HFFc6 (cell line): ENCODE measurements at regions not wholly inside any gene's neighbourhood (a gene's known extent, or its start where the extent isn't known, plus 50 kb on each side); places are given as distances from the start of the nearest gene placed in this dataset.

Source experiments
- DNase-seq: peaks from one replicate; pipeline ENCODE4 v3.0.0-alpha.2; 2018
- H3K27ac Mint-ChIP-seq: 2 replicates; pipeline ENCODE4 v1.8.0; 2020; ENCODE audit warnings: mild to moderate bottlenecking, mixed read lengths
- H3K27me3 Mint-ChIP-seq: 2 replicates; pipeline ENCODE4 v1.8.0; 2021; ENCODE audit warnings: mild to moderate bottlenecking, moderate library complexity, mixed read lengths; ENCODE audit not compliant: insufficient read depth
- H3K36me3 Mint-ChIP-seq: 2 replicates; pipeline ENCODE4 v1.8.0; 2021; ENCODE audit warnings: low read depth, mixed read lengths
- H3K4me1 Mint-ChIP-seq: 2 replicates; pipeline ENCODE4 v1.8.0; 2020; ENCODE audit warnings: low read depth, mixed read lengths
- H3K4me3 Mint-ChIP-seq: 2 replicates; pipeline ENCODE4 v1.8.0; 2020; ENCODE audit warnings: mild to moderate bottlenecking, moderate library complexity, mixed read lengths
- H3K9me3 Mint-ChIP-seq: 2 replicates; pipeline ENCODE4 v1.8.0; 2020; ENCODE audit warnings: mild to moderate bottlenecking, mixed read lengths
- CTCF ChIP-seq: fragments of 200-600 bp; sonication (generic); IDR thresholded peaks from 2 replicates; pipeline ENCODE4 v1.5.0; 2021; ENCODE audit warnings: antibody characterized with exemption, mild to moderate bottlenecking

GRCh38 chr4:52234561-52235440, 183.7 kb downstream of the SPATA18 start:
- peak; percentile 43 for DNase-seq
- H3K27ac Mint-ChIP-seq = no peak overlapping the region
- no peaks in the 10 kb centered on the region for H3K4me1 Mint-ChIP-seq
- H3K4me3 Mint-ChIP-seq = no peak overlapping the region
- TF ChIP-seq CTCF = peak; percentile 70
- H3K36me3 Mint-ChIP-seq = no peaks in the 10 kb centered on the region
- no peaks in the 10 kb centered on the region for H3K9me3 Mint-ChIP-seq
- no peaks in the 10 kb centered on the region; the same call in 1 of the 2 replicates for H3K27me3 Mint-ChIP-seq

GRCh38 chr4:52235552-52236201, 184.6 kb downstream of the SPATA18 start:
- H3K27ac Mint-ChIP-seq = no peak overlapping the region
- H3K4me1 Mint-ChIP-seq = no peaks in the 10 kb centered on the region
- H3K9me3 Mint-ChIP-seq = no peaks in the 10 kb centered on the region
- no peak overlapping the region for H3K4me3 Mint-ChIP-seq
- DNase-seq = no peak
- no peaks in the 10 kb centered on the region; the same call in 1 of the 2 replicates for H3K27me3 Mint-ChIP-seq
- no peaks in the 10 kb centered on the region for H3K36me3 Mint-ChIP-seq
- TF ChIP-seq CTCF = no peak

GRCh38 chr4:52241916-52242315, 190.8 kb downstream of the SPATA18 start:
- H3K4me1 Mint-ChIP-seq = no peaks in the 10 kb centered on the region

GRCh38 chr4:52243367-52243766, 192.3 kb downstream of the SPATA18 start:
- H3K27me3 Mint-ChIP-seq = peaks cover 3% of the 10 kb centered on the region
- DNase-seq = no peak
- H3K36me3 Mint-ChIP-seq = no peaks in the 10 kb centered on the region
- H3K4me1 Mint-ChIP-seq = no peaks in the 10 kb centered on the region
- no peaks in the 10 kb centered on the region for H3K9me3 Mint-ChIP-seq
- H3K4me3 Mint-ChIP-seq = no peak overlapping the region
- H3K27ac Mint-ChIP-seq = no peak overlapping the region
- TF ChIP-seq CTCF = no peak

More at GRCh38 chr4:52241916-52242315, 190.8 kb downstream of the SPATA18 start:
- no peak for DNase-seq
- Mint-ChIP-seq H3K27me3 (no peaks in the 10 kb centered on the region; the same call in 1 of the 2 replicates), H3K36me3 (no peaks in the 10 kb centered on the region), H3K9me3 (no peaks in the 10 kb centered on the region), H3K4me3 (no peak overlapping the region), H3K27ac (no peak overlapping the region)
- no peak for TF ChIP-seq CTCF

GRCh38 chr4:52244103-52244775, 193.1 kb downstream of the SPATA18 start:
- peaks cover 3% of the 10 kb centered on the region for H3K27me3 Mint-ChIP-seq
- H3K4me1 Mint-ChIP-seq = no peaks in the 10 kb centered on the region
- no peak overlapping the region for H3K4me3 Mint-ChIP-seq
- no peak overlapping the region for H3K27ac Mint-ChIP-seq
- H3K36me3 Mint-ChIP-seq = no peaks in the 10 kb centered on the region
- no peak for TF ChIP-seq CTCF
- DNase-seq = no peak
- no peaks in the 10 kb centered on the region for H3K9me3 Mint-ChIP-seq
